HG03432 (cell line): ENCODE measurements at regions not wholly inside any gene's neighbourhood (a gene's known extent, or its start where the extent isn't known, plus 50 kb on each side); places are given as distances from the start of the nearest gene placed in this dataset.
"Not testable (repeated sequence)": the region's sequence is repeated elsewhere in the genome, so short reads cannot be mapped to it uniquely, and the experiment has no call there.

Source experiments
- ATAC-seq: cut with Tn5 transposase; IDR thresholded peaks from one replicate; pipeline ENCODE4 v1.9.1; 2021; ENCODE audit warnings: mild to moderate bottlenecking, moderate library complexity; ENCODE audit not compliant: unreplicated experiment

GRCh38 chr15:32536507-32537172 is 56.6 kb upstream of the GOLGA8N start:
- peak; percentile 94 for ATAC-seq

- ATAC-seq = peak; percentile 38
Observed at GRCh38 chr15:32536057-32536493, 57.2 kb upstream of the GOLGA8N start.

GRCh38 chr15:32535150-32535898 is 57.9 kb upstream of the GOLGA8N start:
- peak; percentile 35 for ATAC-seq

GRCh38 chr15:32522900-32523299 is 67.5 kb upstream of the GOLGA8O start:
- not testable (repeated sequence) for ATAC-seq

GRCh38 chr15:32522421-32522820 is 67.0 kb upstream of the GOLGA8O start:
- not testable (repeated sequence) for ATAC-seq

- ATAC-seq = not testable (repeated sequence)
Observed at GRCh38 chr15:32518976-32519375, 63.5 kb upstream of the GOLGA8O start.

- not testable (repeated sequence) for ATAC-seq
Observed at GRCh38 chr15:32518013-32518412, 62.6 kb upstream of the GOLGA8O start.

GRCh38 chr15:32516954-32517353 is 61.5 kb upstream of the GOLGA8O start:
- ATAC-seq = not testable (repeated sequence)

GRCh38 chr15:32513378-32513777 is 57.9 kb upstream of the GOLGA8O start:
- ATAC-seq = not testable (repeated sequence)

GRCh38 chr15:32510027-32510426 is 54.6 kb upstream of the GOLGA8O start:
- ATAC-seq = not testable (repeated sequence)

- ATAC-seq = not testable (repeated sequence)
Observed at GRCh38 chr15:32508081-32508480, 52.6 kb upstream of the GOLGA8O start.

GRCh38 chr15:32506787-32507186 is 51.4 kb upstream of the GOLGA8O start:
- ATAC-seq = not testable (repeated sequence)

GRCh38 chr15:32505633-32506032 is 50.2 kb upstream of the GOLGA8O start:
- ATAC-seq = not testable (repeated sequence)
